ENCODE measurements at regions not wholly inside any gene's neighbourhood (a gene's known extent, or its start where the extent isn't known, plus 50 kb on each side); places are given as distances from the start of the nearest gene placed in this dataset.

DNA sequence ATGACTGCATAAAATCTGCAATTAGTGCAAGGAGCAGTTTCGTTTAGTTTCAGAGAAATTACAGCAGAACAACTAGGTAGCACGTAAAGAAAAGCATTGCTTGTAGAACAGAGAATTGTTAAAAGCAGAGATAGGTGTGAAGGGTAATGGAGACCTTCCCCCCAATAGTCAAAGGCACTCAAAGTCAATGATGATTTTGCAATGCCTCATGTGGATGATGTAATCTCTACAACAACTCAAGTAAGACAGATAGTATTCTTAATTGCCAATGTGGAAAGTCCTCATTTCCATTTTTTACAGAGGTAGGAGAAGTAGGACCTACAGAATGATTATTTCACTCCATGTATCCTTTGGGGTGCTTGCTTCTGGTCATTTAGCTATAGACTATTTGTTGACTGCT is 94.3 kb upstream of the GNAI1 start:
- no peak for TF ChIP-seq GATA2 (IDR thresholded peaks at IDR 0.05; ENCODE audit: low read depth, low read length)
- no peak for TF ChIP-seq GATA3 (IDR thresholded peaks at IDR 0.05; ENCODE audit: low read depth, low read length)

All from SH-SY5Y (cell line).